HG03097 (cell line): ENCODE measurements at regions not wholly inside any gene's neighbourhood (a gene's known extent, or its start where the extent isn't known, plus 50 kb on each side); places are given as distances from the start of the nearest gene placed in this dataset.
"Not testable (repeated sequence)": the region's sequence is repeated elsewhere in the genome, so short reads cannot be mapped to it uniquely, and the experiment has no call there.

ENCODE experiments used
- ATAC-seq: cut with Tn5 transposase; IDR thresholded peaks from one replicate; pipeline ENCODE4 v1.9.1; 2021; ENCODE audit not compliant: unreplicated experiment, low FRiP score

- not testable (repeated sequence) for ATAC-seq
Observed at GRCh38 chr7:123264820-123265219, 65.1 kb upstream of the SLC13A1 start.

GRCh38 chr7:123260428-123260960 is 60.7 kb upstream of the SLC13A1 start:
- no peak for ATAC-seq

- no peak for ATAC-seq
Observed at GRCh38 chr7:123259759-123260158, 60.0 kb upstream of the SLC13A1 start.
